Ishikawa (cell line): ENCODE measurements at regions not wholly inside any gene's neighbourhood (a gene's known extent, or its start where the extent isn't known, plus 50 kb on each side); places are given as distances from the start of the nearest gene placed in this dataset.

ENCODE experiments used
- CEBPB ChIP-seq: IDR thresholded peaks from 2 replicates; pipeline ENCODE4 v1.6.1; 2012
- CREB1 ChIP-seq: IDR thresholded peaks from 2 replicates; pipeline ENCODE4 v1.6.1; 2012; ENCODE audit warnings: low read depth
- EGR1 ChIP-seq: IDR thresholded peaks from 2 replicates; pipeline ENCODE4 v1.6.1; 2012
- EP300 ChIP-seq: IDR thresholded peaks from 2 replicates; pipeline ENCODE4 v1.6.1; 2012; ENCODE audit warnings: borderline replicate concordance
- FOXM1 ChIP-seq: IDR thresholded peaks from 2 replicates; pipeline ENCODE4 v1.6.1; 2012; ENCODE audit warnings: low read depth, borderline replicate concordance
- NFIC ChIP-seq: IDR thresholded peaks from 2 replicates; pipeline ENCODE4 v1.6.1; 2012
- RAD21 ChIP-seq: IDR thresholded peaks from 2 replicates; pipeline ENCODE4 v1.6.1; 2012; ENCODE audit warnings: low read depth
- TAF1 ChIP-seq: IDR thresholded peaks from 2 replicates; pipeline ENCODE4 v1.6.1; 2012; ENCODE audit warnings: low read depth, mild to moderate bottlenecking
- TCF12 ChIP-seq: IDR thresholded peaks from 2 replicates; pipeline ENCODE4 v1.6.1; 2012; ENCODE audit warnings: low read depth
- TEAD4 ChIP-seq: IDR thresholded peaks from 2 replicates; pipeline ENCODE4 v1.6.1; 2012
- YY1 ChIP-seq: IDR thresholded peaks from 2 replicates; pipeline ENCODE4 v1.6.1; 2012; ENCODE audit warnings: low read depth
- ZBTB7A ChIP-seq: IDR thresholded peaks from 2 replicates; pipeline ENCODE4 v1.6.1; 2012; ENCODE audit warnings: low read depth
- TF ChIP-seq, protein P1 (sequence below): IDR thresholded peaks from 2 replicates; pipeline ENCODE4 v1.6.1; 2012; ENCODE audit warnings: low read depth, mild to moderate bottlenecking
- TF ChIP-seq, protein P2 (sequence below): IDR thresholded peaks from 2 replicates; pipeline ENCODE4 v1.6.1; 2012
- TF ChIP-seq, protein P3 (sequence below): IDR thresholded peaks from 2 replicates; pipeline ENCODE4 v1.6.1; 2012

DNA sequence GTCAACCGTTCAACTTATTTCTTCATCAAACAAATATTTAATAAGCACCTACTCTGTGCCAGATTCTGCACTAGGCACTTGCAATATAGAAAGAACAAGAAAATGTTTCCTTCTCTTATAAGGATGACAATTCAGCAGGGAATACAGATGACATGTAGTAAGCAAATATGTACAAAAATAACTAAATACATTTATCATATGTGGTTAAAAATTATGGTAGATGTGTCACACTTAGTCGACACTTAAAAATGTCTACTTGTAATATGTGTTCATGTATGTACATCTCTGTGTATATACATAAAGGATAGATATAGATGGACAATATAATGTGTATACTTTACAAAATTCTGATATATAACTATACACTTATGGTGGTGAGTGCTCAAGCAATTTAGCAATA lies 417.0 kb upstream of the MEF2C start:
- TF ChIP-seq NFIC (no peak), EP300 (no peak), CEBPB (no peak), TCF12 (no peak), YY1 (no peak), TEAD4 (no peak), RAD21 (no peak), EGR1 (no peak), TAF1 (no peak), FOXM1 (no peak)
- TF ChIP-seq, protein P1, sequence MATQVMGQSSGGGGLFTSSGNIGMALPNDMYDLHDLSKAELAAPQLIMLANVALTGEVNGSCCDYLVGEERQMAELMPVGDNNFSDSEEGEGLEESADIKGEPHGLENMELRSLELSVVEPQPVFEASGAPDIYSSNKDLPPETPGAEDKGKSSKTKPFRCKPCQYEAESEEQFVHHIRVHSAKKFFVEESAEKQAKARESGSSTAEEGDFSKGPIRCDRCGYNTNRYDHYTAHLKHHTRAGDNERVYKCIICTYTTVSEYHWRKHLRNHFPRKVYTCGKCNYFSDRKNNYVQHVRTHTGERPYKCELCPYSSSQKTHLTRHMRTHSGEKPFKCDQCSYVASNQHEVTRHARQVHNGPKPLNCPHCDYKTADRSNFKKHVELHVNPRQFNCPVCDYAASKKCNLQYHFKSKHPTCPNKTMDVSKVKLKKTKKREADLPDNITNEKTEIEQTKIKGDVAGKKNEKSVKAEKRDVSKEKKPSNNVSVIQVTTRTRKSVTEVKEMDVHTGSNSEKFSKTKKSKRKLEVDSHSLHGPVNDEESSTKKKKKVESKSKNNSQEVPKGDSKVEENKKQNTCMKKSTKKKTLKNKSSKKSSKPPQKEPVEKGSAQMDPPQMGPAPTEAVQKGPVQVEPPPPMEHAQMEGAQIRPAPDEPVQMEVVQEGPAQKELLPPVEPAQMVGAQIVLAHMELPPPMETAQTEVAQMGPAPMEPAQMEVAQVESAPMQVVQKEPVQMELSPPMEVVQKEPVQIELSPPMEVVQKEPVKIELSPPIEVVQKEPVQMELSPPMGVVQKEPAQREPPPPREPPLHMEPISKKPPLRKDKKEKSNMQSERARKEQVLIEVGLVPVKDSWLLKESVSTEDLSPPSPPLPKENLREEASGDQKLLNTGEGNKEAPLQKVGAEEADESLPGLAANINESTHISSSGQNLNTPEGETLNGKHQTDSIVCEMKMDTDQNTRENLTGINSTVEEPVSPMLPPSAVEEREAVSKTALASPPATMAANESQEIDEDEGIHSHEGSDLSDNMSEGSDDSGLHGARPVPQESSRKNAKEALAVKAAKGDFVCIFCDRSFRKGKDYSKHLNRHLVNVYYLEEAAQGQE = no peak
- TF ChIP-seq, protein P2, sequence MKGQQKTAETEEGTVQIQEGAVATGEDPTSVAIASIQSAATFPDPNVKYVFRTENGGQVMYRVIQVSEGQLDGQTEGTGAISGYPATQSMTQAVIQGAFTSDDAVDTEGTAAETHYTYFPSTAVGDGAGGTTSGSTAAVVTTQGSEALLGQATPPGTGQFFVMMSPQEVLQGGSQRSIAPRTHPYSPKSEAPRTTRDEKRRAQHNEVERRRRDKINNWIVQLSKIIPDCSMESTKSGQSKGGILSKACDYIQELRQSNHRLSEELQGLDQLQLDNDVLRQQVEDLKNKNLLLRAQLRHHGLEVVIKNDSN = no peak
- TF ChIP-seq, protein P3, sequence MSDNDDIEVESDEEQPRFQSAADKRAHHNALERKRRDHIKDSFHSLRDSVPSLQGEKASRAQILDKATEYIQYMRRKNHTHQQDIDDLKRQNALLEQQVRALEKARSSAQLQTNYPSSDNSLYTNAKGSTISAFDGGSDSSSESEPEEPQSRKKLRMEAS = no peak

DNA sequence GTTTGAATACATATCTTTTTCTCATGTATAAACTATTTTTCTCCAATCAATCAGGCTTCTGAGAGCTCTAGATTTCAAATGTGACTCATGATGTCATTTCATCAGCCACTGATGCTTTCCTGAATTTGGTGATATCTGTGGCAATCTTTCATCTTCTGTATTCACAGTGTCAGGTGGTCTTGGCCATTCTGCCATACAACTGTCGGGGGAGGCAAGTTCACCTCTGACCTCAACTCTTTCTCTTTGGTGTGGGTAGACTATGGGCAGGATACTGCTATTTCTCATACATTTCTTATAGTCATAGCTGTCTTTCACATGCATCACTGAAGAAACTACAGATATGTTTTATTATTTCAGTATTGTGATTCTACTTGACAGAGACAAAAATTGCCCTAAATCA lies 414.1 kb upstream of the MEF2C start:
- TF ChIP-seq TEAD4 (no peak), TCF12 (no peak), FOXM1 (no peak), YY1 (no peak), EP300 (no peak), CEBPB (no peak), ZBTB7A (no peak), TAF1 (no peak), EGR1 (no peak), CREB1 (no peak), RAD21 (no peak), NFIC (no peak)
- TF ChIP-seq, protein P3 = no peak
- TF ChIP-seq, protein P2 = no peak
- TF ChIP-seq, protein P1 = no peak

DNA sequence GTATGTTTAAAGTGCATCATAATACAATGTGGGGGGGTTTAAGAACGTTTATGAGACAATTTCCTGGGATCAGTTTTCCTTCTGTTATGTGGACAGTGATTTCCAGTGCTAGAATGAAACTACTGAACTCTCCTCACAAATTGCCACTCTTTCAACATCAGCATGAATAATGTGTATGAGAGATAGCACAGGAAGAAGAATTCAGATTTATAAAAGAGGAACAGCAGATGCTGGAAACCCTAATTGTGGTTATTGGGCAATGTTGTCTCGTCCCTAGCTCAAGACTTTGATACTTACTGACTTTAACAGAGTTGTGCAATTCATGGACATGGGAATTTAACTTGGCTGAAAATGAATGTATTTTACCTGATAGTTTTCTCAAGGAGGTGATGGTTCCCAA lies 410.8 kb upstream of the MEF2C start:
- TF ChIP-seq CREB1 (no peak), TAF1 (no peak), YY1 (no peak), EP300 (no peak), CEBPB (no peak), FOXM1 (no peak), TEAD4 (no peak), ZBTB7A (no peak), NFIC (no peak)
- TF ChIP-seq, protein P3 = no peak
- TF ChIP-seq, protein P1 = no peak
- TF ChIP-seq, protein P2 = no peak

DNA sequence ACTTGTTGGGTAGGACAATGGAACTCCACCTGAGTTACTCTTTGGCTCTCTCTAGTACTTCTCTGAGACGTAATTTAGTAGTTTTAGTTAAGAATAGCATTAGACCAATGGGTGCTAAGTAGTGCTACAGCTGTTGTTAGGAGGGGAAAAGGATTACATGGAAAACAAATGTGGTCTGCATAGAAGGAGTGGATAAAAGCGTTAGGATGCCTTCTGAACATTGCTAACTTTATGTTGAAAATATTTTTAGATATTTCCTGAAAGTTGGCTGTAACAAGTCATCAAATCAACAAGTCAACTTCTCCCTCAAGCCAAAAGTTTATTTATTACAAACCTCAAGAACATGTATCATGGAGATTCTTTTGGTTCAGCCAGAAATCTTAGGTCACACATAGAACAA lies 409.5 kb upstream of the MEF2C start:
- TF ChIP-seq, protein P2 = no peak
